ENCODE measurements at regions not wholly inside any gene's neighbourhood (a gene's known extent, or its start where the extent isn't known, plus 50 kb on each side); places are given as distances from the start of the nearest gene placed in this dataset.

DNA sequence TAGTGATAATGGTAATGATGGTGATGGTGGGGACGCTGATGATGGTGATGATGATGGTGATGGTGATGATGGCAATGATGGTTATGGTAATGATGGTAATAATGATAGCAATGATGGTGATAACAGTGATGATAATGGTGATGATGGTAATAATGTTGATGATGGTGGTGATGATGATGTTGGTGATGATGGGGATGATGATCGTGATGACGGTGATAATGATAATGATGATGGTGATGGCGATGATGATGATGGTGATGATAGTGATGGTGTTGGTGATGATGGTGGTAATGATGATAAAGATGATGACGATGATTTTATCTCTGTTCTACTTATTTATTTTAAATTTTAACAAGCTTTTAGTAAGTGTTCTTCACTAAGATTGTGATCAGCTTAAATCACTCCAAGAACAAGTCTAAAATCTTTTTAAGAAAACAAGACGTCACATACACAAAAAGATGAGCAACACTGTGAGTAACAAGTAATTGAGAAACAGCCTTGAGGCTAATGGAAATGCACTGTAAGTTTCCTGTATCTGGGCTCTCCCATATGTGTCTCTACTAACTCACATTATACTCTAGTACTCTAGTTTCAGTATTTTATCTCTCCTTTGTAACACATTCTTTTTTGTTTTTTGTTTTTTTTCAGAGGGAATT lies 480.2 kb upstream of the PRKX start:
- peaks cover 11% of the 10 kb centered on the region for H3K9me3 Mint-ChIP-seq
- no peaks in the 10 kb centered on the region for H3K27me3 Mint-ChIP-seq (ENCODE audit: insufficient read depth)
- TF ChIP-seq, protein P1, sequence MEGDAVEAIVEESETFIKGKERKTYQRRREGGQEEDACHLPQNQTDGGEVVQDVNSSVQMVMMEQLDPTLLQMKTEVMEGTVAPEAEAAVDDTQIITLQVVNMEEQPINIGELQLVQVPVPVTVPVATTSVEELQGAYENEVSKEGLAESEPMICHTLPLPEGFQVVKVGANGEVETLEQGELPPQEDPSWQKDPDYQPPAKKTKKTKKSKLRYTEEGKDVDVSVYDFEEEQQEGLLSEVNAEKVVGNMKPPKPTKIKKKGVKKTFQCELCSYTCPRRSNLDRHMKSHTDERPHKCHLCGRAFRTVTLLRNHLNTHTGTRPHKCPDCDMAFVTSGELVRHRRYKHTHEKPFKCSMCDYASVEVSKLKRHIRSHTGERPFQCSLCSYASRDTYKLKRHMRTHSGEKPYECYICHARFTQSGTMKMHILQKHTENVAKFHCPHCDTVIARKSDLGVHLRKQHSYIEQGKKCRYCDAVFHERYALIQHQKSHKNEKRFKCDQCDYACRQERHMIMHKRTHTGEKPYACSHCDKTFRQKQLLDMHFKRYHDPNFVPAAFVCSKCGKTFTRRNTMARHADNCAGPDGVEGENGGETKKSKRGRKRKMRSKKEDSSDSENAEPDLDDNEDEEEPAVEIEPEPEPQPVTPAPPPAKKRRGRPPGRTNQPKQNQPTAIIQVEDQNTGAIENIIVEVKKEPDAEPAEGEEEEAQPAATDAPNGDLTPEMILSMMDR (IDR thresholded peaks at IDR 0.05): no peak
- peaks cover 4% of the 10 kb centered on the region; the same call in 1 of the 2 replicates for H3K36me3 Mint-ChIP-seq (ENCODE audit: low read depth)
- no peaks in the 10 kb centered on the region for H3K4me1 Mint-ChIP-seq (ENCODE audit: low read depth)
- DNase-seq: no peak
- H3K4me3 Mint-ChIP-seq: no peak overlapping the region
- no peak overlapping the region for H3K27ac Mint-ChIP-seq

- no peaks in the 10 kb centered on the region for H3K27me3 Mint-ChIP-seq (ENCODE audit: insufficient read depth)
- TF ChIP-seq, protein P1 (IDR thresholded peaks at IDR 0.05): no peak
- H3K4me3 Mint-ChIP-seq: no peak overlapping the region
Observed at GRCh38 chrX:4186331-4186730, 472.9 kb upstream of the PRKX start.

DNA sequence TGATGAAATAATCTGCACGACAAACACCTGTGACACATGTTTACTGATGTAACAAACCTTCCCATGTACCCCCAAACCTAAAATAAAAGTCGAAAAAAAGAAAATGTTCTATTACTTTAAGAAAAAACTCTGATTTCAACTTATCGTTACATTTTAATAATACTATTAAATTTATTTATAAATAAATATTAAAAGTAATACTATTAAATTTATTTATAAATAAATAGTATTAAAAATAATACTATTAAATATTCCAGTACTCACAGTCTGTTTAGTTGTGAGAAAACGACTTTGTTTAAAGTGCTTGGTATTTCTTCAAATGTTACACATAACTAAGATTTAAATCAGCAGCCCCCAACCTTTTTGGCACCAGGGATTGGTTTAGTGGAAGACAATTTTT lies 471.6 kb upstream of the PRKX start:
- TF ChIP-seq, protein P1 (IDR thresholded peaks at IDR 0.05): no peak
- H3K4me1 Mint-ChIP-seq (ENCODE audit: low read depth): no peaks in the 10 kb centered on the region
- no peak overlapping the region for H3K27ac Mint-ChIP-seq
- no peak overlapping the region for H3K4me3 Mint-ChIP-seq
- no peaks in the 10 kb centered on the region for H3K36me3 Mint-ChIP-seq (ENCODE audit: low read depth)
- no peaks in the 10 kb centered on the region for H3K27me3 Mint-ChIP-seq (ENCODE audit: insufficient read depth)
- peaks cover 15% of the 10 kb centered on the region for H3K9me3 Mint-ChIP-seq
- no peak for DNase-seq

More at GRCh38 chrX:4186331-4186730, 472.9 kb upstream of the PRKX start:
- no peak for DNase-seq
- no peaks in the 10 kb centered on the region for H3K4me1 Mint-ChIP-seq (ENCODE audit: low read depth)
- H3K36me3 Mint-ChIP-seq (ENCODE audit: low read depth): no peaks in the 10 kb centered on the region
- H3K27ac Mint-ChIP-seq: no peak overlapping the region
- H3K9me3 Mint-ChIP-seq: peaks cover 16% of the 10 kb centered on the region

DNA sequence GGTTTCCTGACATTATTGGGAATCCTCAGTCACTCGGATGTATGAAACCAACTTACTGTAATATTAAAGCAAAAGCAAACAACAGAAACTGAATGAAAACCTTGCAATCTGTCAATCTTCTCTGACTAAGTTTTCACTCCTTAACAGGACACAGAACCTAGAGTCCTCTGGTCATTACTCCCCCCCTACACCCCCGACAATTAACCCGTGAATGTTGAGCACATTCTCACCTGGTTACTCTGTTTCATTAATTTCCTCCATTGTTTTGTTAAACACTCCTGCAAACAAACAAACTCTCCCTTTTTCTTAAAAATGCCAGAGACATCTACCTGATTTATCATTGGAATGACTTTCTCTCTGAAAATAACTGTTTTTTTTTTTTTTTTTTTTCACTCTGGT lies 469.0 kb upstream of the PRKX start:
- H3K27ac Mint-ChIP-seq: no peak overlapping the region
- H3K36me3 Mint-ChIP-seq (ENCODE audit: low read depth): no peaks in the 10 kb centered on the region
- DNase-seq: no peak
- no peak overlapping the region for H3K4me3 Mint-ChIP-seq
- no peaks in the 10 kb centered on the region for H3K4me1 Mint-ChIP-seq (ENCODE audit: low read depth)
- TF ChIP-seq, protein P1 (IDR thresholded peaks at IDR 0.05): no peak
- peaks cover 10% of the 10 kb centered on the region for H3K9me3 Mint-ChIP-seq
- H3K27me3 Mint-ChIP-seq (ENCODE audit: insufficient read depth): no peaks in the 10 kb centered on the region

DNA sequence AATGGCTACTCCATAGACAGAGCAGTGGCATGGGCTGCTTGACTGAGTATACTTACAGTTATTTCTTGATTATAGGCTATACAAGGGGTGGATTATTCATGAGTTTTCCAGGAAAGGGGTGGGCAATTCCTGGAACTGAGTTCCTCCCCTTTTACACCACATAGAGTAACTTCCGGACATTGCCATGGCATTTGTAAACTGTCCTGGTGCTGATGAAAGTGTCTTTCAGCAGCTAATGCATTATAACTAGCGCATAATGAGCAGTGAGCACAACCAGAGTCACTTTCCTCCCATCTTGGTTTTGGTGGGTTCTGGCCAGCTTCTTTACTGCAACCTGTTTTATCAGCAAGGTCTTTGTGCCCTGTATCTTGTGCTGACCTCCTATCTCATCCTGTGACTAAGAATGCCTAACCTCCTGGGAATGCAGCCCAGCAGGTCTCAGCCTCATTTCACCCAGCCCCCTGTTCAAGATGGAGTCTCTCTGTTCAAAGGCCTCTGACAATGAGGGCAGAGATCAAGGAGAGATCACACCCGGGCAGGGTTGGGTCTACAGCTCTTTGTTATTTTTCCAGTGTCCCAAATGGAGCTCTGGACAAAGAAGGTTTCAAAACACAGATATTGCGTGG lies 468.4 kb upstream of the PRKX start:
- DNase-seq: no peak
- Mint-ChIP-seq H3K4me1 (ENCODE audit: low read depth) (no peaks in the 10 kb centered on the region), H3K9me3 (peaks cover 10% of the 10 kb centered on the region), H3K36me3 (ENCODE audit: low read depth) (no peaks in the 10 kb centered on the region), H3K4me3 (no peak overlapping the region), H3K27ac (no peak overlapping the region), H3K27me3 (ENCODE audit: insufficient read depth) (no peaks in the 10 kb centered on the region)
- TF ChIP-seq, protein P1 (IDR thresholded peaks at IDR 0.05): no peak
